ENCODE measurements at regions not wholly inside any gene's neighbourhood (a gene's known extent, or its start where the extent isn't known, plus 50 kb on each side); places are given as distances from the start of the nearest gene placed in this dataset.
"Not testable (repeated sequence)": the region's sequence is repeated elsewhere in the genome, so short reads cannot be mapped to it uniquely, and the experiment has no call there.

GRCh38 chr2:17193433-17193890 lies 324.8 kb downstream of the RAD51AP2 start:
- not testable (repeated sequence) for DNase-seq (ENCODE audit: low read depth)

GRCh38 chr2:17191223-17191622 lies 327.0 kb downstream of the RAD51AP2 start:
- no peak for DNase-seq (ENCODE audit: low read depth)

GRCh38 chr2:17190527-17190926 lies 327.7 kb downstream of the RAD51AP2 start:
- no peak for DNase-seq (ENCODE audit: low read depth)

GRCh38 chr2:17188721-17189120 lies 329.5 kb downstream of the RAD51AP2 start:
- DNase-seq (ENCODE audit: low read depth), result no peak

- no peak for DNase-seq (ENCODE audit: low read depth)
These were observed 333.7 kb downstream of the RAD51AP2 start for GRCh38 chr2:17184512-17184911.

GRCh38 chr2:17182399-17182798 lies 335.8 kb downstream of the RAD51AP2 start:
- DNase-seq (ENCODE audit: low read depth), result no peak

GRCh38 chr2:17181051-17181752 lies 337.0 kb downstream of the RAD51AP2 start:
- no peak for DNase-seq (ENCODE audit: low read depth)

- no peak for DNase-seq (ENCODE audit: low read depth)
These were observed 339.0 kb downstream of the RAD51AP2 start for GRCh38 chr2:17179145-17179808.

- no peak for DNase-seq (ENCODE audit: low read depth)
These were observed 341.2 kb downstream of the RAD51AP2 start for GRCh38 chr2:17177088-17177487.

- DNase-seq (ENCODE audit: low read depth), result no peak
These were observed 346.7 kb downstream of the RAD51AP2 start for GRCh38 chr2:17171446-17172049.

- no peak for DNase-seq (ENCODE audit: low read depth)
These were observed 351.7 kb downstream of the RAD51AP2 start for GRCh38 chr2:17166506-17166905.

- no peak for DNase-seq (ENCODE audit: low read depth)
These were observed 353.7 kb downstream of the RAD51AP2 start for GRCh38 chr2:17164550-17164949.

GRCh38 chr2:17163638-17164037 lies 354.6 kb downstream of the RAD51AP2 start:
- no peak for DNase-seq (ENCODE audit: low read depth)

GRCh38 chr2:17162713-17163112 lies 355.5 kb downstream of the RAD51AP2 start:
- no peak for DNase-seq (ENCODE audit: low read depth)

GRCh38 chr2:17160594-17160993 lies 357.6 kb downstream of the RAD51AP2 start:
- DNase-seq (ENCODE audit: low read depth), result no peak

- no peak for DNase-seq (ENCODE audit: low read depth)
These were observed 362.2 kb downstream of the RAD51AP2 start for GRCh38 chr2:17156086-17156485.

GRCh38 chr2:17149945-17150344 lies 368.3 kb downstream of the RAD51AP2 start:
- DNase-seq (ENCODE audit: low read depth), result no peak

- no peak for DNase-seq (ENCODE audit: low read depth)
These were observed 369.7 kb downstream of the RAD51AP2 start for GRCh38 chr2:17148407-17149145.

- DNase-seq (ENCODE audit: low read depth), result no peak
These were observed 371.9 kb downstream of the RAD51AP2 start for GRCh38 chr2:17146358-17146757.

GRCh38 chr2:17136877-17137276 lies 381.4 kb downstream of the RAD51AP2 start:
- no peak for DNase-seq (ENCODE audit: low read depth)

GRCh38 chr2:17136231-17136630 lies 382.0 kb downstream of the RAD51AP2 start:
- no peak for DNase-seq (ENCODE audit: low read depth)

- no peak for DNase-seq (ENCODE audit: low read depth)
These were observed 382.6 kb downstream of the RAD51AP2 start for GRCh38 chr2:17135619-17136018.
